Endothelial cell of umbilical vein (primary cell): ENCODE measurements at regions not wholly inside any gene's neighbourhood (a gene's known extent, or its start where the extent isn't known, plus 50 kb on each side); places are given as distances from the start of the nearest gene placed in this dataset.

ENCODE experiments used
- BruUV-seq: library from RNA; stranded (reverse); fragments of 400-500 nt; replicated peaks from 2 replicates; lab custom pipeline; 2021; lab: Mats Ljungman, UMichigan
- CTCF ChIA-PET: fragments of 300-600, 350-600 bp; sonication (Branson Sonifier 250); formaldehyde crosslinking; loops from one replicate; lab custom pipeline; 2021; ENCODE audit warnings: antibody characterized with exemption, inconsistent platforms; lab: Charles Lee
- POLR2A ChIA-PET: fragments of 300-600, 350-600 bp; sonication (Branson Sonifier 250); formaldehyde crosslinking; loops from one replicate; lab custom pipeline; 2021; ENCODE audit warnings: antibody characterized with exemption, inconsistent platforms; lab: Charles Lee
- DNase-seq: peaks from one replicate; pipeline ENCODE4 v3.0.0-alpha.2; 2011; ENCODE audit warnings: low read depth, low spot score
- FAIRE-seq: peaks from 2 replicates; lab custom pipeline; 2011; peaks lifted over from hg19 to GRCh38; lab: Jason Lieb, UNC
- H2AFZ ChIP-seq: 2 replicates; pipeline ENCODE4 v1.6.0; 2012; ENCODE audit warnings: low read depth, low read length, control low read depth, inconsistent platforms
- H3K27ac ChIP-seq: 2 replicates; pipeline ENCODE4 v1.5.1; 2011; ENCODE audit warnings: low read depth, mild to moderate bottlenecking, control low read depth, low read length, moderate library complexity; ENCODE audit not compliant: insufficient read depth
- H3K27me3 ChIP-seq, 2 experiments: 2 replicates each; pipeline versions ENCODE4 v1.6.0 to v1.6.1; 2011; ENCODE audit warnings: low read length in 2 of 2, mixed read lengths in 1 of 2; ENCODE audit not compliant: control insufficient read depth in 2 of 2, insufficient read depth in 2 of 2
- H3K36me3 ChIP-seq, 2 experiments: 2 replicates in 1 of 2; 3 replicates in 1 of 2; pipeline ENCODE4 v1.5.1; 2011; ENCODE audit warnings: low read length in 2 of 2, mild to moderate bottlenecking in 1 of 2, moderate library complexity in 1 of 2; ENCODE audit not compliant: control insufficient read depth in 2 of 2, insufficient read depth in 2 of 2; ENCODE audit errors: extremely low read depth in 1 of 2
- H3K4me1 ChIP-seq: 3 replicates; pipeline ENCODE4 v1.5.1; 2011; ENCODE audit warnings: mild to moderate bottlenecking, low read length; ENCODE audit not compliant: control insufficient read depth, insufficient read depth; ENCODE audit errors: extremely low read depth
- H3K4me2 ChIP-seq: 2 replicates; pipeline ENCODE4 v1.6.1; 2011; ENCODE audit warnings: low read length, control low read depth, mixed read lengths; ENCODE audit not compliant: insufficient read depth
- H3K4me3 ChIP-seq, 3 experiments: fragments of 200-600 bp in 1 of 3; sonication (generic), shearing (Covaris generic) in 1 of 3; replicated peaks in 1 of 3; 2 replicates each; pipeline ENCODE4 v1.5.1; 2011 to 2016; ENCODE audit warnings: control low read depth in 3 of 3, low read length in 3 of 3, mild to moderate bottlenecking in 2 of 3, inconsistent platforms in 1 of 3, low read depth in 1 of 3, moderate library complexity in 1 of 3; ENCODE audit not compliant: insufficient read depth in 1 of 3
- H3K79me2 ChIP-seq: 2 replicates; pipeline ENCODE4 v1.6.0; 2012; ENCODE audit warnings: low read length, inconsistent platforms; ENCODE audit not compliant: control insufficient read depth, insufficient read depth
- H3K9ac ChIP-seq: replicated peaks from 2 replicates; pipeline ENCODE3; 2011; ENCODE audit warnings: low read length, control low read depth; ENCODE audit not compliant: insufficient read depth; ENCODE audit errors: extremely low read depth
- H3K9me1 ChIP-seq: replicated peaks from 3 replicates; pipeline ENCODE4 v1.6.0; 2011; ENCODE audit warnings: mild to moderate bottlenecking, low read length; ENCODE audit not compliant: control insufficient read depth, insufficient read depth; ENCODE audit errors: extremely low read depth
- H3K9me3 ChIP-seq: replicated peaks from 2 replicates; pipeline ENCODE4 v1.5.1; 2012; ENCODE audit warnings: low read length, inconsistent platforms; ENCODE audit not compliant: control insufficient read depth, insufficient read depth
- H4K20me1 ChIP-seq: replicated peaks from 2 replicates; pipeline ENCODE3; 2011; ENCODE audit warnings: mild to moderate bottlenecking, low read length; ENCODE audit not compliant: control insufficient read depth, insufficient read depth; ENCODE audit errors: extremely low read depth
- EZH2 ChIP-seq: IDR thresholded peaks from 2 replicates; pipeline ENCODE4 v1.6.1; 2012; ENCODE audit warnings: borderline replicate concordance, low read depth, mild to moderate bottlenecking, moderate library complexity, low read length, inconsistent platforms; ENCODE audit not compliant: severe bottlenecking
- FOS ChIP-seq: IDR thresholded peaks from 2 replicates; pipeline ENCODE4 v1.6.1; 2011; ENCODE audit warnings: mild to moderate bottlenecking, low read length, moderate library complexity, borderline replicate concordance; ENCODE audit not compliant: insufficient read depth
- GATA2 ChIP-seq: IDR thresholded peaks from 2 replicates; pipeline ENCODE4 v1.7.0; 2011; ENCODE audit warnings: low read depth, mild to moderate bottlenecking, moderate library complexity, mixed read lengths, low read length; ENCODE audit not compliant: insufficient read length, insufficient read depth
- JUN ChIP-seq: IDR thresholded peaks from 2 replicates; pipeline ENCODE4 v1.6.1; 2011; ENCODE audit warnings: borderline replicate concordance, low read depth; ENCODE audit not compliant: insufficient read length, insufficient read depth
- MYC ChIP-seq: IDR thresholded peaks from one replicate; pipeline ENCODE4 v1.6.1; 2011; ENCODE audit warnings: mild to moderate bottlenecking, low read depth, low read length
- POLR2A ChIP-seq: IDR thresholded peaks from 2 replicates; pipeline ENCODE4 v1.6.1; 2012; ENCODE audit warnings: low read depth, mild to moderate bottlenecking, control low read depth, low read length
- POLR2AphosphoS5 ChIP-seq: IDR thresholded peaks from 2 replicates; pipeline ENCODE4 v1.6.1; 2012; ENCODE audit warnings: low read depth, mild to moderate bottlenecking, control low read depth, low read length, moderate library complexity; ENCODE audit not compliant: insufficient read depth
- dilution Hi-C: fragments of 300-500 bp; cut with MboI; formaldehyde crosslinking; loops from one replicate; pipeline ENCODE4 v1.15.0; 2019; ENCODE audit warnings: low sequenced_read_pairs; ENCODE audit not compliant: extremely low pct_ligation_motif_present
- intact Hi-C: fragments of 100-400 bp; cut with micrococcal nuclease; formaldehyde crosslinking; loops from one replicate; pipeline ENCODE4 v1.10.0; 2022
- TF ChIP-seq, protein P1 (sequence below), 2 donors: IDR thresholded peaks; 1 replicate in 1 of 2; 2 replicates in 1 of 2; pipeline ENCODE4 v1.5.1; 2011; ENCODE audit warnings: low read length in 2 of 2, mild to moderate bottlenecking in 2 of 2, moderate library complexity in 2 of 2, control low read depth in 1 of 2, inconsistent platforms in 1 of 2, low read depth in 1 of 2; ENCODE audit not compliant: insufficient read depth in 1 of 2; ENCODE audit errors: extremely low read depth in 1 of 2
- TF ChIP-seq, protein P2 (sequence below): IDR thresholded peaks from 2 replicates; pipeline ENCODE4 v1.6.1; 2011; ENCODE audit not compliant: insufficient read depth, insufficient read length

DNA sequence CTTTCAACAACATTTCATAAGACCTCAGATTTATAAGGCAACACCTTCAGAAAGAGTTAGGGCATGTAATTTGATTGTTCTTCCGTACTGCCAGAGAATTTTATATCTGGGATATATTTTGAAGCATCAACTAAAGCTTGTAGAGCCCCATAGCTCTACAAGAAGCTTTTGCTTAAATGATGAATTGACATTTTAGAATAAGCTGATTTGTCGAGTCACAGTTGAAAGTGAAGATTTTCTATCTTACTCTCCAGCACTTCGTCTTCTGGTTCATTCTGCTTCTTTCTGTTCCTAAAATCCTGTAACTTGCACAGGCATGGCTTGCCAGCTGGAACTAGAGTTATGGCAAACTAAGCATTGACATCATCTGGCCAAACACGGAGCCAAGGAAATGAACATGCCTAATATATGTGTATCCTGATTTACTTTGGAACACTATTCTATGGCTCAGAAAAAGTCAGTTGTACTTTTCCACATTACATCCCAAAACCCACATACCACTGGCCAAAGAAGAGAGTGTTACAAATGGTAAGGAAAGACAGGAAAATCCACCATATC is 68.6 kb upstream of the MAST4 start:
- dilution Hi-C loops = no loop called here
- BruUV-seq = no TSS peak
- POLR2A ChIA-PET = no interaction called here

More for the DNA sequence above, 68.6 kb upstream of the MAST4 start:
- FAIRE-seq = no peak
- TF ChIP-seq POLR2A = no peak
- TF ChIP-seq, protein P1, sequence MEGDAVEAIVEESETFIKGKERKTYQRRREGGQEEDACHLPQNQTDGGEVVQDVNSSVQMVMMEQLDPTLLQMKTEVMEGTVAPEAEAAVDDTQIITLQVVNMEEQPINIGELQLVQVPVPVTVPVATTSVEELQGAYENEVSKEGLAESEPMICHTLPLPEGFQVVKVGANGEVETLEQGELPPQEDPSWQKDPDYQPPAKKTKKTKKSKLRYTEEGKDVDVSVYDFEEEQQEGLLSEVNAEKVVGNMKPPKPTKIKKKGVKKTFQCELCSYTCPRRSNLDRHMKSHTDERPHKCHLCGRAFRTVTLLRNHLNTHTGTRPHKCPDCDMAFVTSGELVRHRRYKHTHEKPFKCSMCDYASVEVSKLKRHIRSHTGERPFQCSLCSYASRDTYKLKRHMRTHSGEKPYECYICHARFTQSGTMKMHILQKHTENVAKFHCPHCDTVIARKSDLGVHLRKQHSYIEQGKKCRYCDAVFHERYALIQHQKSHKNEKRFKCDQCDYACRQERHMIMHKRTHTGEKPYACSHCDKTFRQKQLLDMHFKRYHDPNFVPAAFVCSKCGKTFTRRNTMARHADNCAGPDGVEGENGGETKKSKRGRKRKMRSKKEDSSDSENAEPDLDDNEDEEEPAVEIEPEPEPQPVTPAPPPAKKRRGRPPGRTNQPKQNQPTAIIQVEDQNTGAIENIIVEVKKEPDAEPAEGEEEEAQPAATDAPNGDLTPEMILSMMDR (IDR thresholded peaks at IDR 0.05; ENCODE audit: extremely low read depth in 1 of 2, insufficient read depth in 1 of 2, low read depth in 1 of 2, low read length in 2 of 2) = no peak
- TF ChIP-seq, protein P2, sequence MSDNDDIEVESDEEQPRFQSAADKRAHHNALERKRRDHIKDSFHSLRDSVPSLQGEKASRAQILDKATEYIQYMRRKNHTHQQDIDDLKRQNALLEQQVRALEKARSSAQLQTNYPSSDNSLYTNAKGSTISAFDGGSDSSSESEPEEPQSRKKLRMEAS = no peak
- TF ChIP-seq FOS = no peak
- TF ChIP-seq GATA2 = no peak
- no peak for TF ChIP-seq POLR2AphosphoS5
- no peak for TF ChIP-seq MYC
- TF ChIP-seq EZH2 = no peak
- TF ChIP-seq JUN = no peak
- Histone ChIP-seq H3K9me1 (no peaks in the 10 kb centered on the region), H3K4me2 (no peak overlapping the region), H3K27ac (no peak overlapping the region), H3K79me2 (no peaks in the 10 kb centered on the region), H3K36me3 (no peaks in the 10 kb centered on the region), H3K27me3 (peaks cover 0 to 3% of the 10 kb centered on the region in 2 experiments), H3K4me1 (no peaks in the 10 kb centered on the region), H2AFZ (no peak overlapping the region), H4K20me1 (no peaks in the 10 kb centered on the region), H3K4me3 (no peak overlapping the region), H3K9me3 (no peaks in the 10 kb centered on the region), H3K9ac (no peak overlapping the region)
- DNase-seq = no peak
- CTCF ChIA-PET = no interaction called here
- intact Hi-C loops = no loop called here
